ENCODE measurements at regions not wholly inside any gene's neighbourhood (a gene's known extent, or its start where the extent isn't known, plus 50 kb on each side); places are given as distances from the start of the nearest gene placed in this dataset.
"Not testable (repeated sequence)": the region's sequence is repeated elsewhere in the genome, so short reads cannot be mapped to it uniquely, and the experiment has no call there.

DNA sequence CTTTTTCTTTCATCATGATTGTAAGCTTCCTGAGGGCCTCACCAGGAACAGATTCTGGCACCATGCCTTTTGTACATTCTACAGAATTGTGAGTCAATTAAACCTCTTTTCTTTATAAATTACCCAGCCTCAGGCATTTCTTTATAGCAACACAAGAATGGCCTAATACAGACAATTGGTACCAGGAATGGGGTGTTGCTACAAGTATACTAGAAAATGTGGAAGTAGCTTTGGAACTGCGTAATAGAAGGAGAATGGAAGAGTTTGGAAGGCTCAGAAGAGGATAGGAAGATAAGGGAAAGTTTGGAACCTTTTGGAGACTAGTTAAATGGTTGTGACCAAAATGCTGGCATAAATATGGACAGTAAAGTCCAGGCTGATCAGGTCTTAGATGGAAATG, 108.9 kb upstream of the PLSCR4 start:
- no peak for DNase-seq (ENCODE audit: low read depth)
- TF ChIP-seq, protein P1, sequence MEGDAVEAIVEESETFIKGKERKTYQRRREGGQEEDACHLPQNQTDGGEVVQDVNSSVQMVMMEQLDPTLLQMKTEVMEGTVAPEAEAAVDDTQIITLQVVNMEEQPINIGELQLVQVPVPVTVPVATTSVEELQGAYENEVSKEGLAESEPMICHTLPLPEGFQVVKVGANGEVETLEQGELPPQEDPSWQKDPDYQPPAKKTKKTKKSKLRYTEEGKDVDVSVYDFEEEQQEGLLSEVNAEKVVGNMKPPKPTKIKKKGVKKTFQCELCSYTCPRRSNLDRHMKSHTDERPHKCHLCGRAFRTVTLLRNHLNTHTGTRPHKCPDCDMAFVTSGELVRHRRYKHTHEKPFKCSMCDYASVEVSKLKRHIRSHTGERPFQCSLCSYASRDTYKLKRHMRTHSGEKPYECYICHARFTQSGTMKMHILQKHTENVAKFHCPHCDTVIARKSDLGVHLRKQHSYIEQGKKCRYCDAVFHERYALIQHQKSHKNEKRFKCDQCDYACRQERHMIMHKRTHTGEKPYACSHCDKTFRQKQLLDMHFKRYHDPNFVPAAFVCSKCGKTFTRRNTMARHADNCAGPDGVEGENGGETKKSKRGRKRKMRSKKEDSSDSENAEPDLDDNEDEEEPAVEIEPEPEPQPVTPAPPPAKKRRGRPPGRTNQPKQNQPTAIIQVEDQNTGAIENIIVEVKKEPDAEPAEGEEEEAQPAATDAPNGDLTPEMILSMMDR (IDR thresholded peaks at IDR 0.05; ENCODE audit: control insufficient read depth, insufficient read depth, low read depth, low read length, missing control alignments), result no peak
- no peak overlapping the region for H3K4me3 ChIP-seq (ENCODE audit: control insufficient read depth, low read depth, low read length)

- DNase-seq (ENCODE audit: low read depth); H3K4me3 ChIP-seq (ENCODE audit: control insufficient read depth, low read depth, low read length): not testable (repeated sequence)
Observed at GRCh38 chr3:146354421-146354820, 103.5 kb upstream of the PLSCR4 start.

DNA sequence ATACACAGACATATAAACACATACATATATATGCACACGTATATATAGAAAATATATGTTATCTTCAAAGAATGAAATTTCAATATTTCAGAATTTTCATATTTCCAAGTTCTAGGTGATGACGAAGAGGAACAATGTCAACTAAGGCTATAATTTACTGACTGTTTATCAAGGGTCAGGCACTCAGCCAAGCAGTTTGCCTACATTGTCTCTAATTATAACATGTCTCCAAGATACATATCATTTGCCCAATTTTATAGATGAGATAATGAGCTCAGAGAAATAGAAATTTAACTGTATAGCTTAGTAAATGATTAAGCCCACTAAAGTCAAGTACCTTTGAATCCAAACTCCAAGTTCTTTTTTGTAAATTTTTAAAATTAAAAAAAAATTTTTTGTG, 99.9 kb upstream of the PLSCR4 start:
- TF ChIP-seq, protein P1 (IDR thresholded peaks at IDR 0.05; ENCODE audit: control insufficient read depth, insufficient read depth, low read depth, low read length, missing control alignments), result no peak
- no peak for DNase-seq (ENCODE audit: low read depth)

GRCh38 chr3:146345900-146346299, 95.0 kb upstream of the PLSCR4 start:
- no peak for DNase-seq (ENCODE audit: low read depth)
- TF ChIP-seq, protein P1 (IDR thresholded peaks at IDR 0.05; ENCODE audit: control insufficient read depth, insufficient read depth, low read depth, low read length, missing control alignments), result no peak
- H3K4me3 ChIP-seq (ENCODE audit: control insufficient read depth, low read depth, low read length), result no peak overlapping the region

More for the DNA sequence above, 99.9 kb upstream of the PLSCR4 start:
- H3K4me3 ChIP-seq (ENCODE audit: control insufficient read depth, low read depth, low read length), result no peak overlapping the region

- TF ChIP-seq, protein P1 (IDR thresholded peaks at IDR 0.05; ENCODE audit: control insufficient read depth, insufficient read depth, low read depth, low read length, missing control alignments), result no peak
- H3K4me3 ChIP-seq (ENCODE audit: control insufficient read depth, low read depth, low read length), result no peak overlapping the region
Observed at GRCh38 chr3:146343551-146343950, 92.6 kb upstream of the PLSCR4 start.

GRCh38 chr3:146342989-146343388, 92.1 kb upstream of the PLSCR4 start:
- H3K4me3 ChIP-seq (ENCODE audit: control insufficient read depth, low read depth, low read length), result no peak overlapping the region
- peak; percentile 16 for DNase-seq (ENCODE audit: low read depth)
- TF ChIP-seq, protein P1 (IDR thresholded peaks at IDR 0.05; ENCODE audit: control insufficient read depth, insufficient read depth, low read depth, low read length, missing control alignments), result no peak

More at GRCh38 chr3:146343551-146343950, 92.6 kb upstream of the PLSCR4 start:
- no peak for DNase-seq (ENCODE audit: low read depth)

- H3K4me3 ChIP-seq (ENCODE audit: control insufficient read depth, low read depth, low read length), result no peak overlapping the region
- DNase-seq (ENCODE audit: low read depth), result no peak
- TF ChIP-seq, protein P1 (IDR thresholded peaks at IDR 0.05; ENCODE audit: control insufficient read depth, insufficient read depth, low read depth, low read length, missing control alignments), result no peak
Observed at GRCh38 chr3:146339349-146339748, 88.4 kb upstream of the PLSCR4 start.
